HG02840 (cell line): ENCODE measurements at regions not wholly inside any gene's neighbourhood (a gene's known extent, or its start where the extent isn't known, plus 50 kb on each side); places are given as distances from the start of the nearest gene placed in this dataset.

Source experiments
- ATAC-seq: cut with Tn5 transposase; IDR thresholded peaks from one replicate; pipeline ENCODE4 v1.9.1; 2021; ENCODE audit warnings: mild to moderate bottlenecking, moderate library complexity, moderate number of reproducible peaks; ENCODE audit not compliant: unreplicated experiment, low FRiP score

- ATAC-seq = no peak
Measured at GRCh38 chr18:45363196-45363595, 252.1 kb upstream of the SLC14A2 start.

GRCh38 chr18:45365835-45366234 lies 249.4 kb upstream of the SLC14A2 start:
- no peak for ATAC-seq

GRCh38 chr18:45370255-45371010 lies 244.8 kb upstream of the SLC14A2 start:
- ATAC-seq = no peak

- no peak for ATAC-seq
Measured at GRCh38 chr18:45373286-45373880, 241.9 kb upstream of the SLC14A2 start.

GRCh38 chr18:45374236-45374635 lies 241.0 kb upstream of the SLC14A2 start:
- ATAC-seq = no peak

- ATAC-seq = no peak
Measured at GRCh38 chr18:45374878-45375630, 240.2 kb upstream of the SLC14A2 start.

GRCh38 chr18:45376193-45376592 lies 239.1 kb upstream of the SLC14A2 start:
- no peak for ATAC-seq

GRCh38 chr18:45378308-45378707 lies 237.0 kb upstream of the SLC14A2 start:
- ATAC-seq = no peak

GRCh38 chr18:45378933-45379332 lies 236.3 kb upstream of the SLC14A2 start:
- no peak for ATAC-seq

GRCh38 chr18:45379903-45380302 lies 235.4 kb upstream of the SLC14A2 start:
- no peak for ATAC-seq

GRCh38 chr18:45381282-45381681 lies 234.0 kb upstream of the SLC14A2 start:
- ATAC-seq = no peak

- no peak for ATAC-seq
Measured at GRCh38 chr18:45383228-45383627, 232.0 kb upstream of the SLC14A2 start.

- ATAC-seq = no peak
Measured at GRCh38 chr18:45384137-45384961, 230.9 kb upstream of the SLC14A2 start.

GRCh38 chr18:45384962-45385315 lies 230.3 kb upstream of the SLC14A2 start:
- no peak for ATAC-seq

GRCh38 chr18:45386041-45386655 lies 229.1 kb upstream of the SLC14A2 start:
- ATAC-seq = no peak

- ATAC-seq = no peak
Measured at GRCh38 chr18:45387229-45387628, 228.0 kb upstream of the SLC14A2 start.

GRCh38 chr18:45398448-45398847 lies 216.8 kb upstream of the SLC14A2 start:
- no peak for ATAC-seq

- ATAC-seq = no peak
Measured at GRCh38 chr18:45399146-45399545, 216.1 kb upstream of the SLC14A2 start.

GRCh38 chr18:45399643-45400042 lies 215.6 kb upstream of the SLC14A2 start:
- ATAC-seq = no peak

- no peak for ATAC-seq
Measured at GRCh38 chr18:45402485-45403056, 212.7 kb upstream of the SLC14A2 start.
